ENCODE measurements at regions not wholly inside any gene's neighbourhood (a gene's known extent, or its start where the extent isn't known, plus 50 kb on each side); places are given as distances from the start of the nearest gene placed in this dataset.

DNA sequence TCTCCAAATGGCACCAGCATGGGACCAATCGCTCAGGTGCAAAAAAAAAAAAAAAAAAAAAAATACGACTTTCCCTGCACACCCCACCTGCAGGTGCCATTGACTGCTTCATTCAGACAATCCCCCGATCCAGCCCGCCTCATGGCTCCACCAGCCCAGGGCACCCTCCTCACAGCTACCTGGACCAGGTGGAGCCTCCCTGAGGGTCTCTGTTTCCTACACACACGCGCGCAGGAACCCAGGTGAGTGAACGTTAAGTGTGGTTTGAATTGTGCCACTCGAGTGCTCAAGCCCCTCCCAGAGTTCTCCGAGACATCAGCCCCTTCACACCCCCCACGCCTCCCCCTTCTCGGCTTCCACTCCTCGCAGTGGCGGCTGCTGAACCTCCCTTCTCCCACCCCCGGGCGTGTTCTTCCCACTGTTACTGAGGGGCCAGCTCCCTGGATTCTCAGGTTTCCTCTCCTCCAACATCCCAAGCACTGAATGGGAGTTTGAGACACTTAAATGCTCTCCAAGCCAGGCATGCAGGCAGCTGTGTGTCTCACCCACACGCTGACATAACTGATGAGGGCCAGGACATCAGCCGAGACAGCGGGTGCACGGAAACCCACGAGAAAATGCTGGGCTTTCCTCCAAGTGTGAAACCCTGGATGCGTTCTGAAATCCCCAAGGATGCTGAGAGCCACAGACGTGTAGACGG lies 88.8 kb upstream of the SNTG2 start:
- FAIRE-seq = no peak
- no peak for DNase-seq (ENCODE audit: low spot score)

DNA sequence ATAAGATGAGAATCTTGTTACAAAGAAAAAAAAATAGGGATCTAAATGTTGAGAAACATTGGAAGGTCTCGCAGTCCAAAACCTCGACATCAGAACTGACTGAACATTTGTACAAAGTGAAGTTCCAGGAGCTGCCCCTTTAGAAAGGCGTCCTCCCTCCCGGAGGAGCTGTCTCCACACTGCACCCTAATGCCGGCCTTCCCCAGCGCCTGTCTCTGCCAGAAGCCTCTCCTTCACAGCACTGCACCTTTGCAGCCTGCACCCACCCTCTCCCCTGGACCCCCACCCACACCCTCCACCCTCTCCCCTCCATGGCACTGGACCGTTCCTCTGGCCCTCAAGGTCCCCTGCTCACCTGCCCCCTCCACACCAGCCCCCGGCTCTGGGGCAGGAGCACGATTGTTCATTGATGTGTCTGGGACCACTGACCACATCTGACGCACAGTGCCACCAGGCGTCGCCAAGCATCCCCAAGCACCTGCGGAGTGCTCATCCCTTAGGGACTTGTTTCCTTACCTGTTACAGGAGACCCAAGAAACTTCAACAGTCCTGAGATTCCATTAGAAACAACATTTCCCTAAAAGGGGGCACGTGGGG lies 90.3 kb upstream of the SNTG2 start:
- DNase-seq (ENCODE audit: low spot score) (no peak), FAIRE-seq (no peak)

DNA sequence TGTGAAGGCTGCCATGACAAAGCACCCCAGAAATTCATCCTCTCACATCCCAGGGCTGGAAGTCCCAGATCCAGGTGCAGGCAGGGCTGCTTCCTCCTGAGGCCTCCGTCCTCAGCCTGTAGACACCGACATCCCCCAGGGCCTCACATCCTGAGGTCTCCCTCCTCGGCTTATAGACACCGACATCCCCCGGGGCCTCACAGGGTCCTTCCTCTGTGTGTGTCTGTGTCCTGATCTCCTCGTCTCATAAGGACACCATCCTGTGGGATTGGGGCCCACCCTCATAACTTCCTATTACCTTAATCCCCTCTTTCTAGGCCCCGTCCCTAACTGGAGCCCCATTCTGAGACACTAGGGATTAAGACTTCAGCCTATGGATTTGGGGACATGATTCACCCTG lies 92.0 kb upstream of the SNTG2 start:
- FAIRE-seq (no peak), DNase-seq (ENCODE audit: low spot score) (no peak)

DNA sequence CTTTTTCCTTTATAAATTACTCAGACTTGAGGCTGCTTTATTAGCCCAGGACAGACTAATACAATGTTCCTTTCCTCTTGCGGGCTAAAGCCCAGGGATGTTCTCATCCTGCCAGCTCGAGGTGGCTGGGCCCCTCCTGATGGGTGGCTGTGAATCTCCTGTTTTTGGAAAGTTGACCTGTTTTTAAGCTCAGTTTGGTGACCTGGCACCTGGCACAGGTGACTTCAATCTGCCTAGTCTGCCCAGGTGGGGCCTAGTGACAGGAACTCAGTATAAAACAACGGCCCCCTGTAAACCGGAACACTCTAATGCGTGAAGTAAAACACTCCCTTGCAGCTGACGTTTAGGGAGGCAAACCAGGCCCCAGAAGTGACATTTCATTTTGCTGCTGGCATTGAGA lies 92.7 kb upstream of the SNTG2 start:
- DNase-seq (ENCODE audit: low spot score) = no peak
- FAIRE-seq = no peak

DNA sequence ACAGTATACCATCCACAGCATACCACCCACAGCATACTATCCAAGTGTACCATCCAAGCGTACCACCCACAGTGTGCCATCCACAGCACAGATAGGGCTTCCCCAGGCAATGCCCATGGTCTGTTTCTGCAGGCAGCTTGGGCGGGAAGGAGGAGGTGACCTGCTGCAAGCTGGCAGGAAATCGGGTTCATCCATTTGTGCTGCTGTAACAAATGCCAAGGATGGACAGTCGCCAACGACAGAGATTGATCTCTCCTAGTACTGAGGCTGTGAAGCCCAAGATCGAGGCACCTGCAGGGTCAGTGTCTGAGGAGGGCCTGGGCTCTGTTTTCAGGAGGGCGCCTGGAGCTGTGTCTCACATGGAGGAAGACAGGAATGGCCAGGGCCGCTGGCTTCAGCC lies 93.6 kb upstream of the SNTG2 start:
- no peak for DNase-seq (ENCODE audit: low spot score)
- FAIRE-seq = no peak

DNA sequence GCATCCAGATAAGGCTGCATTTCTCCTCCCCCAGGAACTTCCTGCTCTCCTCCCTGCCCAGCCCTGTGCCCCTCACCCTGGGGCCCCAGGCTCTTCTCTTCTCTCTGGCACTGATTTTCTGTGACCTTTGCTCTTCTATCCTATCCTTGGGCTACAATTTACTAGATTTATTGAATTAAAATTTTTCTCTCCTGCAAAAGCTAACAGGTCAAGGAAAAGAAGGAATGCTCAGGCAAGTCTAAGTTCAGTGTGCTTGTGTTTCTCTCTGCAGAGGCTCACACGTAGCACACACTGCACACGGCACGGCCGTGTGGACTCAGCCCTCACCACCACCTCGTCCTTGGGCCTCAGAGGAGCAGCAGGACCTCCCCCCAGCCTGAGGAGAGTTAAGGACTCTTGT lies 94.2 kb upstream of the SNTG2 start:
- no peak for FAIRE-seq
- no peak for DNase-seq (ENCODE audit: low spot score)

DNA sequence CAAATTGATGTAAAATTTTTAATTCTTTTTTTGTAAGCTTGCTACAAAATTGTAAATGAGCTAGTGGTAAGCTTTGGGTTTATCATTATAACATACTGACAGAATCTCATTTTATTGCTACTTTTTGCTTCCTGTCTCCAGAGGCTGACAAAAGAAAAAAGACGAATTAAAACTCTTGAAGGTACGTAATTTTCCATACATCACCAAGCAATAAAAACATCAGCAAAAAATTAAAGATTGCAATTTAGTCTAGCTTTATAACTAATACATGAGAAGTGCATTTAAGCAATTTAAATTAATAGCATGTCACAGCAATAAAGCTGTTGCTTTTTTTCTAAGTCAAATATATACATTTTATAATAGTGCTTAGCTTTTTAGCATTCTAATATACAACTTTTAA lies 94.6 kb upstream of the SNTG2 start:
- FAIRE-seq (no peak), DNase-seq (ENCODE audit: low spot score) (no peak)

DNA sequence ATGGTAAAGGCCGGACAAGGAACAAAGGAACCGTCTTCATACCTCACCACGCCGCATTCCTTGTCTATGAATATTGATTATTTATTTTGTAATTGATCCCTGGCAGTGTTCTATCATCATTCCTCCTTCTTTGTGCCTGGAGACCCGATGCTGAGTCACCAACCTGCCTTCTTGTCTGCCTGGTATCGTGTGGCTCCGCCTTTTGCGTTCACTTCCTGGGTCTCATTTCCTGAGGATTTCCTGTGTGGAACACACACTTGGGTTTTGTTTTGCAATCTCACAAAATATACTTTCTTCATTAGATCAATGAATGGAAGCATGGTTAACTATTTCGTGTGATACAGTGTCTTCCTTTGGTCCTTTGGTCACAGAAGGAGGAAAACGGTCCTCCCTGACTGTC lies 95.5 kb upstream of the SNTG2 start:
- FAIRE-seq = no peak

DNA sequence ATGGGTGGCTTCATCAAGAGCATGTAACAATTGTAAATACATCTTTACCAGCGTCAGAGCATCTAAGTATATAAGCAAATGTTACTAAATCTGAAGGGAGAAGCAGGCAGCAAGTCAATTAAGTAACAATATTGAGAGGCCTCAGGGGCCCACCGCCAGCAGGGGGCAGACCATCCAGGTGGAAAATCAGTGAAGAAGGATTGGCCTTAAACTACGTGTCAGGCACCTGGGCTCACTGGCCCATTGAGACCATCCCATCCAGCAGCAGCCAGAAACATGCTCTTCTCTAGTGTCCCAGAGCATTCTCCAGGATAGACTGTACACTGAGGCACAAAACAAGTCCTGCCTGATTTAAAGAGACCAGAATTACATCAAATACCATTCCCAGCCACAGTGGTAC lies 96.2 kb upstream of the SNTG2 start:
- FAIRE-seq (no peak), DNase-seq (ENCODE audit: low spot score) (no peak)

More for the DNA sequence above, 95.5 kb upstream of the SNTG2 start:
- DNase-seq (ENCODE audit: low spot score) = no peak

DNA sequence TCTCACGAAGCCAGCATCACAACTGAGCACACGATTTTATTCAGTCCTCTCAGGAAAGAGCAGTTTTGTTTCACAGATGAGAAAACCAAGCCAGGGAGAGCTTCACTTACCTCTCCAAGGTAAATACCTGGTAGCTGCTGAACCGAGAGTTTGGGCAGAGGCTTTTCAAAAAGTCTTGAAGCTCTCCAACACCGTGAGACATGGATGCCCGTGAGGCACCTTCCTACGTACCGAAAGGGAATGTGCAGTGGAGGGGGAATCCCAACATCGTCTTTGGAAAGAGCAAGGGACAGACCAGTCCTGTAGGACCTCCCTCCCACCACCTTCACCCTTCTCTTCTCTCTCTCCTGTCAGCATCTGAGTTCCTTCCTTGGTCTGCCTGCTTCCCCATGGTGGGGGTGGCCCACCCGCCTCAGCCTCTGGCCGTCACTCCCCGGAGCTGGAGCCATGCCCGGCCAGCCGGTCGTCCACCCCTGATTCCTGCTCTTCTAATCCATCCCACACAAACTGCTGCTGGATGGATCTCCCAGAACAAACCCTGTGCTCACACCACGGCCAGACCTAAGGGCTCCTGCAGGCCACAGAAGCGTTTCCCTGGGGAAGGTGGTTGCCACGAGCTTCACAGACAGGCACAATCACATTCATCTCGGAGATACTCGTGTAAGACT lies 97.3 kb upstream of the SNTG2 start:
- no peak for DNase-seq (ENCODE audit: low spot score)
- no peak for FAIRE-seq

DNA sequence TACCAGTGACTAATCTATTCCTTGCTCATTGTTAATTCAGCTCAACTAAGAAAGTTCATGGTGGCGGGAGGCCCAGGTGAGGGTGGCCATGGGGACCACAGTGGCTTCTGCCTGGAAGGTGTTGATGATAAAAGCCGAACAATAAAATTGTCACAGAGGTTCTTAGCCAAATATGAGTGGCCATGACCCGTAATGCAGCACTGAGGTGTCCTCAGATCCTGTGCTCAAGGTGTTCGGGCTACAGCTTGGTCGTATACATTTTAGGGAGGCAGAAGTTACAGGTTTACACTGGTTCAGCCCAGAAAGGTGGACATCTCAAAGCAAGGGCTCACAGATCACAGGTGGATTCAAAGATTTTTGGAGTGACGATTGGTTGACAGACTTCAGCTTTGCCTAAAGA lies 98.5 kb upstream of the SNTG2 start:
- DNase-seq (ENCODE audit: low spot score) (no peak), FAIRE-seq (no peak)

DNA sequence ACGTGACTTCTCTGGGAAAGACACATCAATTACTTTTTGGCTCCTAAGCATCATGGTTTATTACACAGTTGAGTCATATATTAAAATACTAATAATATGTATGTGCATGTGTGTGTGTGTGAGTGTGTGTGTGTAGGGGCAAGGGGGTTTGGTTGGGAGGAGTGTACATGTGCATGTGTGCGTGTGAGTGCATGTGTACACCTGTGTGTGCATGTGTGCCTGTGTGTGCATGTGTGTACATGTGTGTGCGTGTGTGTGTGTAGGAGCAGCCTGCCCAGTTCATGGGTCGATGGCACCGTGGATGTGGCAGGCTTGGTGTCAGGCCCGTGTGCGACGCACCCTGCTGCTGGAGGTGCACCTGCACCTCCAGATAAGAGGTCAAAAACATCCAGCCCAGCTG lies 99.0 kb upstream of the SNTG2 start:
- DNase-seq (ENCODE audit: low spot score) (no peak), FAIRE-seq (no peak)

DNA sequence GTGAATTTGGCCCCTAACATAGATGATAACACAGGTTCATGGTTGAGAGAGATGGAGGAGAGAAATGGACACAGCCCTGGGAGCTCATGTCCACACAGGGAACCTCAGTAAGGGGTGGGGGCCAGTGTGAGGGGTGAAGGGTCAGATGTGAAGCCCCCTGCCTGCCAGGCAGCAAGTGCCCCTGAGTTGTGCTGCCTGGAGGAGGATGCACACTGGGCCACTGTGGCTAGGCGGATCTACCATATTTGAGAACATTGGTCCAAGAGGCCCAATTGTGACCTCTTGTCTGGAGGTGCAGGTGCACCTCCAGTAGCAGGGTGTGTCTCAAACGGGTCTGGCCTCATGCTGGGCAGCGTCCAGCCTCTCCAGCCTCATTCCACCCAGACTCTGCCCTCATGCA lies 99.6 kb upstream of the SNTG2 start:
- FAIRE-seq (no peak), DNase-seq (ENCODE audit: low spot score) (no peak)

DNA sequence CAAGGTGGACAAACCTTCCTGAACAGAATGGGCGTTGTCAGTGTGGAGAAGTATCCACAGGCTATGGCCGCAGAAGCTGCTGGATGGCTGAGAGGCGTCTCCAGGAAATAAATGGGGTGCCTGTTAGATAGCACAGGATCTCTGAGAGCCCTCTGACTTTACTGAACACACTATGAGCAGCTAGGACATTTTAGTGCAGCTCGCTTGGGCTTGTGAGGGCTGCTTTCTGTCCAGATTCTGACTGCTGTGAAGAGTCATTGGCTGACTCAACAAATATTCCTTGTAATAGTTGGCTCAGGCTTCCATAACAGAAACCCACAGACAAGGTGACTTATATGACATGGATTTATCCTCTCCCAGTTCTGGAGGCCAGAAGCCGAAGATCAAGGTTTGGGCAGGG lies 100.2 kb upstream of the SNTG2 start:
- FAIRE-seq (no peak), DNase-seq (ENCODE audit: low spot score) (no peak)

DNA sequence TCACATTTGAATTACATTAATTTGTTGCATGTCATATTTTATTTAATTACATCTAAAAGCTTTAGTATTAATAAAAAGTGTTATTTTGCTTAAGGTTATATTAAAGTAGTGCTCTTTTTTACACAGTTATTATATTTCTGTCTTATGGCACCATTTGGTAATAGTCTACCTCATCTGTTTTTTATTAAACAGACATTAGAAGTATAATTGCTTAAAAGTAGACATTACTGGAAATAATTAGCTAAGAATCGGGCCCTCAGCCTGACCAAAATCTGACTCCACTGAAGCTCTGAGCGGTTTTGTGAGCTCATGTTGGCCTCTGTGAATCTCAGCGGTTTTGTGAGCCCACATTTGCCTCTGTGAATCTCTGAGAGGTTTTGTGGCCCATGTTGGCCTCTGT lies 102.5 kb upstream of the SNTG2 start:
- DNase-seq (ENCODE audit: low spot score) (no peak), FAIRE-seq (no peak)

DNA sequence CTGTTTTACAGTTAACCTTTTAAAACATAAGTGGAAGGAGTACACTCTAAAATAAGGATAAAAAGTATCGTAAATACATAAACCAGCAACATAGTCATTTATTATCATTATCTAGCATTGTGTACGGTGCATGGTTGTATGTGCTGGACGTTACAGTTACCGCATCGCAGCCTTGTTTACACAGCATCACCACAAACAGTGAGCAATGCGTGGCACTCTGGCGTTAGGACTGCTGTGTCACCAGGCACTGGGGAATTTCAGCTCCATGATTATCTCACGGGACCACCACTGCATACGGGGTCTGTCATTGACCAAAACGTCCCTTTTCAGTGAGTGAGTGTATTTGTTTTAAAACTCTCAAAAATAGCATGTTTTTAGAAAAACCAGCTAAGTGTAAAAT lies 103.0 kb upstream of the SNTG2 start:
- DNase-seq (ENCODE audit: low spot score) (no peak), FAIRE-seq (no peak)

DNA sequence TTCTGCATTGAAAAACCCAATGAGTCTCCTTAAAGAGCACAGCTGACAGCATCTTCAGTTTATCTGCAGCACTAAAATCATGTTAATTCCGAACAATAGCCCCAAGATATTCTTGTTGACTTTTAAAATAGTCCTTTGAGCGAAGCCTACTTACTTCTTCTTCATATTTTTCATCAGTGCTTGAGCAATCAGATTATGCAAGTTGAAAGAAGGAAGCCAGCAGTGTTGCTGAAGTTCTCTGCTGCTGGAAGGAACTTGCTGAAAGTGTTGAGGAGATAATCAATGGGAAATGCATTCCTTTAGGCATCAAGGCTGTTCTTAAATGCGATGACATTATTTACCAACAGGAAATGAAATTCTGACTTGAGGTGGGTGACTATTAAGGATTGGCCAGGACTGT lies 105.9 kb upstream of the SNTG2 start:
- FAIRE-seq = no peak
- no peak for DNase-seq (ENCODE audit: low spot score)

DNA sequence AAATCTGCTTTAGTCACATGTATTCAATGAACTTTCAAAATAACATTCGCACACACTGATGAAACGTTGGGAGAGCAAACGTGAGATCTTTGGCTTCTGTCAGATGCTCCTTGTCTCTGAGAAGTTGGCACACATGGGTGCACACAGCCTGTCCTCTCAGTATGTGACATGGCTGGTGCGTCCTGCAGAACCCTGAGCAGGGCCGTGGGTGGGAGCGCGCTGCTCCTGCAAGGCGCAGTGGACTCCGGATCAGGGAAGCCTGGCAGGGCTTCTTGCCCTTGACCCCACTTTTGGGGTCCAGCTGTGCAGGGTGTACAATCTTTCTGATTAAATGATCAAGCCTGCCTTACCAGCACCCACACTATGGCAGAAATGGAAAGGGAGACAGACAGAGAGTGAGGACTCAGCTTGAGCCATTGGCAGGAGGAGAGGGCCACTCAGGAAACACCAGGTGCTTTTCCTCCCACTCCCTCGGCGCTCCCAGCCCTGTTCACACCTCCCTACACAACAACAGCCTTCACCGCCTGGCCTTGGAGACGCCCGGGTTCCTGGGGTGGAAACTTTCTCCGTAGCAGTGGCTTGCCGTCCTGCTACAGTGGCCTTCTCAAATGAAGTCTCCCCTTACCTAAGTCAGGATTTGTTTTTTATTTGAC lies 108.4 kb upstream of the SNTG2 start:
- no peak for DNase-seq (ENCODE audit: low spot score)
- FAIRE-seq = no peak

DNA sequence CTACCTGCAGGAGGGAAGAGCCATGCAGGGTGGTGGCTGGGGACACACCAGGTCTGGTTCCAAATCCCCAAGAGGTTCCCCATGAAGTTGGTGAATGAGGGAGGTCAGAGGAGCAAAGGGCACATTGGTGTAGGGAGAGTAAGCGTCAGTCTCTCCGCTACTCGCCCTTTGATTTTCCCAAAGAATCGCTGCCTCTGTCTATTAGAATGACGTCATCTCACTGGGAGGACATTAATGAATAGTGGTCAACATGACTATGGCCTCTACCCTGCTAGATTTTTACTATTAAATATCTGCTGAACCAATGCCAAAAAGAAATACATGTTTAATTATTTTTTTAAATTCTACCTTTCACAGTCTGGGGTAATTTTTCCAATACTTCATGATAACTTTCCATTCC lies 109.6 kb upstream of the SNTG2 start:
- no peak for DNase-seq (ENCODE audit: low spot score)
- FAIRE-seq = no peak

DNA sequence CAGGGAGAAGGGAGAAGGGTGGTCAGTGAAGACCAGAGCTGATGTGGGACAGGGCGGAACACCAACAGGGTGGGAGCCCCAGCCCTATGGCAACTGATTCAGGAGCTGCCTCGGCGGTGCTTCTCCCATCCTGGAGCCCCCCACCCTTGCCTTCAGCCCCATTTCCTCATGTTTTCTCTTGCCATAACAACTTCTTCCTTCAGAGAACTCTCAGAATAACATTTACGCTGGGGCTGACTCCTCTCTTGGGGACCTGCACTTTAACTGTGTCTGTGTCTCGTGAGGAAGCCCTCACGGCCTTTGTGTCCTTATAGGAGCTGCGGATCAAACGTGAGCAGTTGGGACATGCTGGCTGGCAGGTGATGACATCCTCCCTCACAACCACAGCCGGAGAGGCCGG lies 116.4 kb upstream of the SNTG2 start:
- DNase-seq (ENCODE audit: low spot score) (no peak), FAIRE-seq (no peak)

DNA sequence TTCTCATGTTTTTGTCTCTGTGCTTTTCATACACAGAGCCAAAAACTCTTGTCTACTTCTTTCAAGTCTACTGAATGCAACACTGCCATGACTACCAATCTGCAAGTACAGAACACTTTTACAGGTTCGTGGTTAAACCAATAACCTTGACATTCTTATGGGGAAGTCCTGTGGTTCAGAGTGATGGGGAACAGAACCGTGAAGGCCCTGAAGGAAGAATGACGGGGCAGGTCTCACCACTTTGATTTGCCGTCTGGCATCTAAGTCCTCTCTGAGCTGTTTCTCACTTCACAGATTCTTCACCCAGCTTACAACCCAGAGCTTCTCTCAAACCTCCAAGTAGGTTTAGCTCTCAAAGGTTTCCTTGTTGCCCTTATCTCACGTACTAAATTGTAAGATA lies 117.5 kb upstream of the SNTG2 start:
- DNase-seq (ENCODE audit: low spot score) (no peak), FAIRE-seq (no peak)

DNA sequence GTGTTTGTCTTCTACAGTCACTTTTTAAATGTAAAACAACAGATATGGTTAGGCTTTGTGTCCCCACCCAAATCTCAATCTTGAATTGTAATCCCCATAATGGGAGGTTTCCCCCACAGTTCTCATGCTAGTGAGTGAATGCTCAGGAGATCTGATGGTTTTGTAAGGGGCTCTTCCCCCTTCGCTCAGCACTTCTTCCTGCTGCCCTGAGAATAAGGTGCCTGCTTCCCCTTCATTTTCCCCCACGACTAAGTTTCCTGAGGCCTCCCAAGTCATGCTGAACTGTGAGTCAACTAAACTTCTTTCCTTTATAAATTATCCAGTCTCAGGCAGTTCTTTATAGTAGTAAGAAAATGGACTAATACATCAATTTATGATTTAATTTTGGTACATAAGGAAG lies 118.0 kb upstream of the SNTG2 start:
- DNase-seq (ENCODE audit: low spot score) (no peak), FAIRE-seq (no peak)

DNA sequence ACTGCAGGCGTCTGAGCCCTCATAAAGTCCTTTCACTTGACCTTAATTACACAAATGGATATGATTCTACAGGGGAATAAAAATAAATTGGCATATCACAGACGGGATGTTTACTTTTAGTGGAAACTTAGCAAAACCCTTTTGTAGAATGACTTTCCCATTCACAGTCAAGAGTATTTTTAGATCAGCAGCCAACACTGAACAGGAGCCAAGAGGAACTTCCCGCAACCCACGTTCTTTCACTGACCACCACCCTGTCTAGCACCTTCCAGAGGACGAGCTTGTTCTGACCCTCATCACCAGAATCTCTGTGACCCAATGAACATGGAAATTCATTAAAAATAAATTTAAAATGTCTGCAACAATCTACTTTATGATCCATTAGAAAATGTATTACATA lies 119.0 kb upstream of the SNTG2 start:
- no peak for DNase-seq (ENCODE audit: low spot score)
- no peak for FAIRE-seq
